ENCODE measurements at regions not wholly inside any gene's neighbourhood (a gene's known extent, or its start where the extent isn't known, plus 50 kb on each side); places are given as distances from the start of the nearest gene placed in this dataset.
"Not testable (repeated sequence)": the region's sequence is repeated elsewhere in the genome, so short reads cannot be mapped to it uniquely, and the experiment has no call there.

GRCh38 chr11:87628957-87629356 lies 546.3 kb downstream of the RAB38 start:
- no peak for DNase-seq

- no peak for DNase-seq
Observed at GRCh38 chr11:87628026-87628580, 547.1 kb downstream of the RAB38 start.

DNA sequence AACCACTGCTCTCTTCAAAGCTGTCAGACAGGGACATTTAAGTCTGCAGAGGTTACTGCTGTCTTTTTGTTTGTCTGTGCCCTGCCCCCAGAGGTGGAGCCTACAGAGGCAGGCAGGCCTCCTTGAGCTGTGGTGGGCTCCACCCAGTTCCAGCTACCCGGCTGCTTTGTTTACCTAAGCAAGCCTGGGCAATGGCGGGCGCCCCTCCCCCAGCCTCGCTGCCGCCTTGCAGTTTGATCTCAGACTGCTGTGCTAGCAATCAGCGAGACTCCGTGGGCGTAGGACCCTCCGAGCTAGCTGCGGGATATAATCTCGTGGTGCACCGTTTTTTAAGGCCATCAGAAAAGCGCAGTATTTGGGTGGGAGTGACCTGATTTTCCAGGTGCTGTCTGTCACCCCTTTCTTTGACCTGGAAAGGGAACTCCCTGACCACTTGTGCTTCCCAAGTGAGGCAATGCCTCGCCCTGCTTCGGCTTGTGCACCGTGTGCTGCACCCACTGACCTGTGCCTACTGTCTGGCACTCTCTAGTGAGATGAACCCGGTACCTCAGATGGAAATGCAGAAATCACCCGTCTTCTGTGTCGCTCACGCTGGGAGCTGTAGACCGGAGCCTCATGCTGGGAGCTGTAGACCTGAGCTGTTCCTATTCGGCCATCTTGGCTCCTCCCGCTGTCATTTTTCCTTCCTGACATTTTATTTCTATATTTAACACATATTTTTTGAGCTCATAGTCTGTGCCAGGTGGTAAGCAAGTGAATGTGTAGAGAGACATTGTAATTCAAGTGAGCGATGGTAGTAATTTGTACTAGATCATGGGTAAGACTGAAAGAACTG lies 551.5 kb downstream of the RAB38 start:
- not testable (repeated sequence) for DNase-seq

DNA sequence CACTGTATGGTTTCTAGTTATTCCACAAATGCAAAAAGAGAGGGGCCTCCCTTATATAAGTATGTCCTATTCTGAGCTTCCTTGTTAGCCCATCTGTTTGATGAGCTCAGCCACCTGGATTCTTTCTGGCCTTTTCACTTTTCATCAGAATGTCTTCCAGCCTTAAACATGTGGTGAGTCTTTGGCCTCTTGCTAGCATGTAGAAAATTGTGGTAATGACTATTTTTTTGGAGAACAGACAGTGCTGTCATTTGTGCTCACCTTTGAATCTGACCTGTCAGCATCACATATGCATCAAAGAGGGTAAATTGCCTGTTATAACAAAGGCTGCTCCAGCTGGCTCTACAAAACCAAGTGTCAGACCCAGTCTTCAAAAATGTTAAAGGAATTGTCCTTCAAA lies 558.7 kb downstream of the RAB38 start:
- DNase-seq, result no peak

GRCh38 chr11:87604350-87604749 lies 566.6 kb downstream of the TMEM135 start:
- no peak for DNase-seq

DNA sequence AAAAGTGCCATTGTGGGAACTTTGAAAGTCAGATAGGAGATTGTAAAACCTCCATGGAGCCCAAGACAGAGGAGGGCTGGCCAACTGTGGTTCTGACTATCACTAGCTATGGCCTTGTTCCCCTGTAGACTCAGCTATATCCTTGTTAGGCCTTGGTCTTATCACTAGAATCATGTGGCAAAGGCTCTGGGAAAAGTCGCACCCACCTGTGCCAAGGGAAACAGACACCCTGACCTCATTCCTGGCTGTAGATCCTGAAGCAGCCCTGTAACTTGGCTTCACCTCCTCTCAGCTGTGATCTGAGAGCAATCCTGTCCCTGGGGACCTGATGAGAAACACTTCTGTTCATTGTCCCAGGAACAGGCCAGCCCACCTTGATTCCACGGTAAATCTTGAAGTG lies 566.2 kb downstream of the TMEM135 start:
- no peak for DNase-seq

DNA sequence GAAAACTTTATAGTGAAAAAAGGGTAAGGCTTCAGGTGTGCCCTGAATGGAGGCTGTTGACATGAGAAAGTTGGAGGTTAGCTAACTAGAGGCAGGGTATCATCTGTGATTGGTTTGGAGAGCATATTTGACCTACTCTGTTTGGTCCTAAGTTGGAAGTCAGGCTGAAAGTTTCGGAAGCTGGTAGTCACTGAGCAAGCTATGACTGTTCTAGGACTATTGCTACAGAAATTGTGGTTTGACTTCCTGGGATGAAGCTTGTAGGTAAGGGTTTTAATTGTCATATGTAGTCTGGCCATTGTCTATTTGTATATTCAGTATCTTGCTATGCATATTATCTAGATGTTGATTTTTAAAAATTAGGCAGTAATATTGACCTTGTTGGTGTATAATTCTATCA lies 565.0 kb downstream of the TMEM135 start:
- no peak for DNase-seq

DNA sequence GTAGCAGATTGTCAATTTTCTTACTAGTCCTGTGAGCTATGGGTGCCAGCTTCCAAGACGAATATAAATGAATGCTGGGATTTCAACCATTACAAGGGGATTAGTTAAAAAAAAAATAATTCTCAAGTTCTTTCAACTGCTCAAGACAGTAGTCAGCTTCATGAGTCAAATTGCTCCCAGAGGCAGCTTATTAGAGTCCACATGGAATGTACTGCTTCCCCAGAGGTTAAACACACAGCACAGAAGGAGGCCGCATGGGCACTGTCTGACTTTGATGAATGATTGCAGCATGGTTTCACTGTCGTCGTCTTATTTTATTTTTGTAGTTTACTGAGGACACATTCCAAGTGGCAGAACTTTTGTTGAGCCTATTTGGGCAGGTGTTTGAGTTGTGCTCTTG lies 563.2 kb downstream of the TMEM135 start:
- DNase-seq, result no peak

DNA sequence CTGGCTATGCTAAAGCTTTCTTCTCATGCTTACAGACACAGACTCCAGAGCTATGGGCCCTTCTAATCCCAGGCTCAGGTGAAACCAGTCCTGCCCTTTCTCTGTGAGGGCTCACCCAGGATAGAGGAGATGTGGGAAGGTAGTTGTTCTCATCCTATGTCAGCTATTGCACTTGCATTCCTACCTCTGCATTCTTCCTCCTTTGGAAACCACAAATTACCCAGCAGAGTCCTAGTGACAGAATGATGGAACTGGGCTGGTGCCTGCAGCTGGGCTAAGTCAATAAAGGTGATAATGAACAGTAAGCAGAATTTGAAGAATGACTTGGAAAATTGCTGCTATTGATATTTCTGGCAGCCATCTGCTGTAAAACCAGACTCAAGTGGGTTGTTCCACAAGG lies 560.0 kb downstream of the TMEM135 start:
- no peak for DNase-seq

DNA sequence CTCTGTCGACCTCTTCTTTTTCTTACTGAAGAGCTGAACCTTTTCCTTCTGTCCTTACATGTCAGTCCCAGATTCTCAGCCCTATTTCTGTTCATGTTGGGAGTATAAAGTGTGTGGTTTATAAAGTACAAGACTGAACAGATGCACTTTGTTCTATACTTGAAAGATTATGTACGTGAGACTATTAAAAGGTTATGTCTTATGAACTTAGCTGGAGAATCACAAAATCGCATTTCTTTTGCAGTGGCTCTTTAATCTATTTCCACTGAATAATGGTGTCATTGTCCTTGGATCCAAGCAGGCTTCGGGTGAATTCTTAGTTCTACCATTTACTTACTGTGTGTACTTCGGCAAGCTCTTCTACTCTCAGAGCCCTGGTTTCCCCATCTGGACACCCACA lies 558.4 kb downstream of the TMEM135 start:
- no peak for DNase-seq

GRCh38 chr11:87589082-87589481 lies 551.3 kb downstream of the TMEM135 start:
- DNase-seq, result no peak

GRCh38 chr11:87585613-87586012 lies 547.9 kb downstream of the TMEM135 start:
- DNase-seq, result not testable (repeated sequence)

DNA sequence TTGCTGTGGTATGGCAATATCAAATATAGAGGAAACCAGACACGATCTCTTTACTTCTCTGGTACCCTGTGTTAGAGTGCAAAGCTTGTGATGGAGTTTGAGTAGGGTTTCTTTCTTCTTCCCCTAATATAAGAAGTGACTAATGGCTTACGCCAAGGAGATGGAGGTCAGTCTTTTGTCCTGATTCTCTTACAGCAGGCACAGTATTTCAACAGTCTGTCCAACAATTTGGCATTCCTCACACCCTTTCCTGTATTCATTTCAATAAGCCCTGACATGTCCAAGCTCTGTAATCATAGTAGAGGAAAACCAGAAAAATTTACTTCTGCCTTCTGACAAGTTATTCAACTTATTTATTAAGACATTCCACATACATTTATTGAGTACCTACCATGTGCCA lies 546.2 kb downstream of the TMEM135 start:
- no peak for DNase-seq

DNA sequence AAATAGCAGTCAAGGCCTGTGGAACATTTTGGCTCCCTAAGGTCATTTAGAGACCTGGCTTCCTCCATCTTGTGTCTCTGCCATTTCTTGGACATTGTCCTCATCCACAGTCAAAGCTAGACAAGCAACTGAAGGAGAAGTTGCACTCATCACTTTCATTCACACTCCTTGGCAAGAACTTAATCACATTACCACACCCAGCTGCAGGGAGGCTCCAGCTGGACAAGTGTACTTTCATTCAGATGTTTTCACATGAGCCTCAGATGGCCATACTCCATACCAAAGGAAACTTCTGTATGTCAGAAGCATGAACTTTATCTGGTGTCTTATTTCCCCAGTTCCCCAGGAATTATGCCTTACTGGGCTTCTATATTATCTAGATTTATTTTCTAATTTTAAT lies 537.4 kb downstream of the TMEM135 start:
- no peak for DNase-seq

DNA sequence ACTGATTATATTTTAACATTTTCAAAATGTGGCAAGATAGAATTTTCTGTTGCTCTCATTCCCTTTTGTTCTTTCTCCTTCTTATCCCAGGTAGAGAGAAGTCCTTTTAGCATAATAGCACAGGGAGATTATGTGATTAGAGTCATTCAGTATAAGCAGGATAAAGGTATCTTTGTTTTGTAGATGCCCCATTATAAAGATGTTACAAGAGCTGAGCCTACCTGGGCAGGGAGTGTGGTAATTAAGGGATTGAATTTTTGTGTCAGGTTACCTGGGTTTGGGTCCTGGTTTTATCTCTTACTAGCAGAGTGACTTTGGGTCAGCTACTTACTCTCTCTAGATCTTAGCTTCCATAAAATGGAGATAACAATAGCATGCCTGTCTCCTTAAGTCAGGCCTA lies 536.5 kb downstream of the TMEM135 start:
- no peak for DNase-seq

- DNase-seq, result no peak
Observed at GRCh38 chr11:87573708-87574107, 536.0 kb downstream of the TMEM135 start.

DNA sequence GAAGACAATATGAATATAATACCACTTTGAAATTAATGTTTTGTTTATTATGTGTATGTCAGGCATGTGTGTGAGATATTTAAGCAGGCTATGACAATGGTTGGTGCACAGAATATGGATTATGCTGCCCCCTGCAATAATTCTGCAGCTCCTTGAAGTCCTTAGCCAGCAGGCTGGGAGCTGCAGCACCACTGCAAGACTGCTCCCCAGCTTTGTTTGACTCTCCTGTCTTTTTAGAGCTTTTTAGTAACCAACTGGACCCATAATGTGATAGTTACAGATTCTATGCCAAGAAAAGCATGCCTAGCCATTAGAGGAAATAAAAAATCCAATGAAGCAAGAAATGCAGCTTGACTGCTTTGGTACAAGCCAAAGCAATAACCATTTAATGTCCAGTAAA lies 535.1 kb downstream of the TMEM135 start:
- no peak for DNase-seq

DNA sequence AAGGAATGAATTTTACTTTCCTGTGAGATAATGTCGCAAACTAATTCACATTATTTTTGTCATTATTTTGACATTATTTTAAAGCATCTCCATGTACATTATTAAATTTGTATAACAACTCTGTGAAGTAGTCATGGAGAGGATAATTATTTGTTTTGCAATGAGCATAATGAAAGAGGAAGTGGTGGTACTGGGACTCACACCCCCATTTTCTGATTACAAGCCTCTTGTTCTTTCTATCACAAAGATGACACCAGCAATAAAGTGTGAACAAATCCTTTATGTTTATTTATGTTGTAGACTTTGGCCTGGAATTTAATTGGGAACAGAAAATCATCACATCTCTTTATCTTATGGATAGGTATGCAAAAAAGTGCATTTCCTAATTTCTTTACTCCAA lies 522.6 kb downstream of the TMEM135 start:
- no peak for DNase-seq

DNA sequence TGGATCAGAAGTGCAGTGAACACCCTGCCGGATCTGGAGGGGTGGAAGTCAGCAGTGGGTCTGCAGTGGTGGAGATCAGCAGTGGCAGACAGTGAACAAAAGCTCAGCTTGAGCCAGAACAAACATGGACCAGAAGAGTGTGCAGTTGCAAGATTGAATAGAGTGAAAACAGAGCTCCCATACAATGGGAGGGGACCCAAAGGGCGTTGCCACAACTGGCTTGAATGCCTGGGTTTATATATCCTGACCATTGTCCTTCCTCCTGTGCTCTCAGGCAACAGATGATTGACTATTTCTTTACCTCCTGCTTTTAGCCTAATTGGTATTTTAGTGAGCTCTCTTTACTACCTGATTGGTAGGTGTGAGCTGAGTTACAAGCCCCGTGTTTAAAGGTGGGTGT lies 522.1 kb downstream of the TMEM135 start:
- DNase-seq, result not testable (repeated sequence)

DNA sequence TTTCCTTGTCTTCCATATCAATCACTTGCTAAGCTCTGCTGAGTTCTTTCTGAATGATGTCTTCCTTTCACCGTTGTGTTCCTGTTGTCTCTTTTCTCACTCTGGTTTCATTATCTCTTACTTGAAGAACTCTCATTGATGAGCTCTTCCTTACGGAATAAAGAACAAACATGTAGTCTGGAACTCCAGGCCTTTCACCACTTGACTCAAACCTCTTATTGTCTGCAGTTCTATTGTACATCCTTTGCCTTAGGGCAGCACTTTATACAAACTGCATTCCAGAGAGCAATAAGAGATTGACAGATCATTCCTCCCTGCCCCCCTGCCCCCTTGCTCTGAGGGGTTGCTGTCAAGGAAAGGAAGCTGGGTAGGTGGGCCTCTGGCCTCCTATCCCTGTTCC lies 517.4 kb downstream of the TMEM135 start:
- no peak for DNase-seq

- DNase-seq, result no peak
Observed at GRCh38 chr11:87548797-87549196, 511.1 kb downstream of the TMEM135 start.

GRCh38 chr11:87545858-87546257 lies 508.1 kb downstream of the TMEM135 start:
- DNase-seq, result no peak

GRCh38 chr11:87539596-87539995 lies 501.9 kb downstream of the TMEM135 start:
- DNase-seq, result no peak

GRCh38 chr11:87536565-87536964 lies 498.8 kb downstream of the TMEM135 start:
- no peak for DNase-seq

GRCh38 chr11:87536016-87536415 lies 498.3 kb downstream of the TMEM135 start:
- DNase-seq, result no peak
